CD8-positive, alpha-beta memory T cell (primary cell): ENCODE measurements at regions not wholly inside any gene's neighbourhood (a gene's known extent, or its start where the extent isn't known, plus 50 kb on each side); places are given as distances from the start of the nearest gene placed in this dataset.
"Not testable (repeated sequence)": the region's sequence is repeated elsewhere in the genome, so short reads cannot be mapped to it uniquely, and the experiment has no call there.

Experiments
- CTCF ChIA-PET: fragments of 350-600 bp; sonication (Branson Sonifier 250); formaldehyde crosslinking; loops from one replicate; lab custom pipeline; 2021; ENCODE audit warnings: antibody characterized with exemption; lab: Charles Lee
- POLR2A ChIA-PET: fragments of 350-600 bp; sonication (Branson Sonifier 250); formaldehyde crosslinking; loops from one replicate; lab custom pipeline; 2021; ENCODE audit warnings: antibody characterized with exemption; lab: Charles Lee
- DNase-seq, 5 donors: peaks; one replicate each; pipeline versions ENCODE4 v3.0.0 to v3.0.0-alpha.2; 2020 to 2022; ENCODE audit warnings: mixed read lengths in 1 of 5
- H3K27ac ChIP-seq: one replicate; pipeline ENCODE4 v1.7.0; 2013; ENCODE audit warnings: low read depth, mild to moderate bottlenecking, low read length, moderate library complexity
- H3K27me3 ChIP-seq: 2 replicates; pipeline ENCODE4 v1.7.0; 2013; ENCODE audit warnings: low read length, mild to moderate bottlenecking; ENCODE audit not compliant: insufficient read depth, poor library complexity, severe bottlenecking
- H3K36me3 ChIP-seq: 2 replicates; pipeline ENCODE4 v1.7.0; 2013; ENCODE audit warnings: mild to moderate bottlenecking, low read length, moderate library complexity; ENCODE audit not compliant: insufficient read depth
- H3K4me1 ChIP-seq: 2 replicates; pipeline ENCODE4 v1.7.0; 2013; ENCODE audit warnings: mild to moderate bottlenecking, low read length, moderate library complexity; ENCODE audit not compliant: insufficient read depth
- H3K4me3 ChIP-seq: 2 replicates; pipeline ENCODE4 v1.7.0; 2013; ENCODE audit warnings: mild to moderate bottlenecking, low read length
- H3K9me3 ChIP-seq: 2 replicates; pipeline ENCODE4 v1.7.0; 2013; ENCODE audit warnings: mild to moderate bottlenecking, low read length
- H3K27ac Mint-ChIP-seq, 8 donors: one replicate each; pipeline ENCODE4 v1.8.0; 2020 to 2021; ENCODE audit warnings: mixed read lengths in 8 of 8, mild to moderate bottlenecking in 6 of 8, inconsistent platforms in 3 of 8, moderate library complexity in 3 of 8
- H3K27me3 Mint-ChIP-seq, 2 donors: one replicate each; pipeline ENCODE4 v1.8.0; 2020 to 2021; ENCODE audit warnings: mixed read lengths in 2 of 2, mild to moderate bottlenecking in 1 of 2, moderate library complexity in 1 of 2
- H3K36me3 Mint-ChIP-seq, 3 donors: one replicate each; pipeline ENCODE4 v1.8.0; 2020 to 2021; ENCODE audit warnings: mixed read lengths in 3 of 3, inconsistent platforms in 1 of 3, mild to moderate bottlenecking in 1 of 3
- H3K4me1 Mint-ChIP-seq, 3 donors: one replicate each; pipeline ENCODE4 v1.8.0; 2020 to 2021; ENCODE audit warnings: mixed read lengths in 3 of 3, inconsistent platforms in 1 of 3, mild to moderate bottlenecking in 1 of 3
- H3K4me3 Mint-ChIP-seq, 7 donors: one replicate each; pipeline ENCODE4 v1.8.0; 2020 to 2021; ENCODE audit warnings: mixed read lengths in 7 of 7, mild to moderate bottlenecking in 6 of 7, moderate library complexity in 4 of 7, inconsistent platforms in 2 of 7
- H3K9me3 Mint-ChIP-seq, 5 donors: one replicate each; pipeline ENCODE4 v1.8.0; 2020 to 2022; ENCODE audit warnings: mixed read lengths in 5 of 5, mild to moderate bottlenecking in 3 of 5, moderate library complexity in 2 of 5, inconsistent platforms in 1 of 5

- no peak overlapping the region for H3K4me3 Mint-ChIP-seq
- no peaks in the 10 kb centered on the region for H3K36me3 Mint-ChIP-seq
- Histone ChIP-seq H3K27ac (no peak overlapping the region), H3K4me1 (no peaks in the 10 kb centered on the region), H3K4me3 (no peak overlapping the region), H3K27me3 (no peaks in the 10 kb centered on the region), H3K9me3 (no peaks in the 10 kb centered on the region), H3K36me3 (no peaks in the 10 kb centered on the region)
- peaks cover 0 to 2% (median 0%) of the 10 kb centered on the region in 5 donors for H3K9me3 Mint-ChIP-seq
- H3K27me3 Mint-ChIP-seq, result peaks cover 8 to 9% of the 10 kb centered on the region in 2 donors
- POLR2A ChIA-PET, result no interaction called here
- DNase-seq, result no peak
- CTCF ChIA-PET, result no interaction called here
- H3K27ac Mint-ChIP-seq, result no peak overlapping the region
- no peaks in the 10 kb centered on the region for H3K4me1 Mint-ChIP-seq
Measured at GRCh38 chr10:8677642-8678041, 623.2 kb downstream of the GATA3 start.

- H3K9me3 ChIP-seq, H3K4me1 Mint-ChIP-seq, H3K27ac ChIP-seq, H3K4me1 ChIP-seq, CTCF ChIA-PET, H3K27ac Mint-ChIP-seq, H3K27me3 ChIP-seq, DNase-seq, H3K4me3 ChIP-seq, POLR2A ChIA-PET, H3K36me3 ChIP-seq, H3K9me3 Mint-ChIP-seq, H3K4me3 Mint-ChIP-seq, H3K36me3 Mint-ChIP-seq: not testable (repeated sequence)
- peaks cover 6 to 12% of the 10 kb centered on the region in 2 donors for H3K27me3 Mint-ChIP-seq
Measured at GRCh38 chr10:8684916-8685315, 630.4 kb downstream of the GATA3 start.

GRCh38 chr10:8688881-8689280 lies 634.4 kb downstream of the GATA3 start:
- ChIA-PET POLR2A (no interaction called here), CTCF (no interaction called here)
- no peak for DNase-seq
- peaks cover 9 to 19% of the 10 kb centered on the region in 2 donors for H3K27me3 Mint-ChIP-seq
- Histone ChIP-seq H3K36me3 (no peaks in the 10 kb centered on the region), H3K9me3 (no peaks in the 10 kb centered on the region), H3K4me3 (no peak overlapping the region), H3K27ac (no peak overlapping the region), H3K27me3 (no peaks in the 10 kb centered on the region), H3K4me1 (no peaks in the 10 kb centered on the region)
- no peaks in the 10 kb centered on the region for H3K4me1 Mint-ChIP-seq
- H3K27ac Mint-ChIP-seq, result no peak overlapping the region
- peaks cover 0 to 4% (median 0%) of the 10 kb centered on the region in 3 donors for H3K36me3 Mint-ChIP-seq
- no peak overlapping the region for H3K4me3 Mint-ChIP-seq
- H3K9me3 Mint-ChIP-seq, result peaks cover 0 to 8% (median 3%) of the 10 kb centered on the region in 5 donors

GRCh38 chr10:8691498-8692017 lies 637.1 kb downstream of the GATA3 start:
- H3K9me3 ChIP-seq, result no peaks in the 10 kb centered on the region
- peaks cover 7 to 19% of the 10 kb centered on the region in 2 donors for H3K27me3 Mint-ChIP-seq
- H3K36me3 ChIP-seq, result no peaks in the 10 kb centered on the region
- no peaks in the 10 kb centered on the region for H3K4me1 ChIP-seq
- H3K27ac Mint-ChIP-seq, result no peak overlapping the region
- no peaks in the 10 kb centered on the region for H3K27me3 ChIP-seq
- peaks cover 0 to 4% (median 2%) of the 10 kb centered on the region in 3 donors for H3K36me3 Mint-ChIP-seq
- peaks cover 0 to 5% (median 3%) of the 10 kb centered on the region in 5 donors for H3K9me3 Mint-ChIP-seq
- H3K4me3 Mint-ChIP-seq, result no peak overlapping the region
- no peak overlapping the region for H3K27ac ChIP-seq
- ChIA-PET POLR2A (no interaction called here), CTCF (no interaction called here)
- H3K4me3 ChIP-seq, result no peak overlapping the region
- H3K4me1 Mint-ChIP-seq, result peaks cover 0 to 5% (median 0%) of the 10 kb centered on the region in 3 donors
- no peak for DNase-seq

DNA sequence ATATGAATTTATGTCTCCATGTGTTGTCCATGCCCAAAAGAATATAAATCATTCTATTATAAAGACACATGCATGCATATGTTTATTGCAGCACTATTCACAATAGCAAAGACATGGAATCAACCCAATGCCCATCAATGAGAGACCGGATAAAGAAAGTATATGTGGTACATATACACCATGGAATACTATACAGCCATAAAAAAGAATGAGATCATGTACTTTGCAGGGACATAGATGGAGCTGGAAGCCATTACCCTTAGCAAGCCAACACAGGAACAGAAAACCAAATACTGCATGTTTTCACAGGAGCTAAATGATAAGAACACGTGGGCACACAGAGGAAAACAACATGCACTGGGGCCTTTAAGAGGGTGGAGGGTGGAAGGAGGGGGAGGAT lies 639.1 kb downstream of the GATA3 start:
- POLR2A ChIA-PET, H3K4me3 Mint-ChIP-seq, CTCF ChIA-PET, H3K27ac ChIP-seq, H3K27ac Mint-ChIP-seq, H3K4me3 ChIP-seq, H3K36me3 ChIP-seq, H3K4me1 Mint-ChIP-seq, H3K4me1 ChIP-seq, H3K27me3 ChIP-seq, H3K36me3 Mint-ChIP-seq, H3K9me3 Mint-ChIP-seq, H3K9me3 ChIP-seq, DNase-seq: not testable (repeated sequence)
- H3K27me3 Mint-ChIP-seq, result peaks cover 8 to 24% of the 10 kb centered on the region in 2 donors

DNA sequence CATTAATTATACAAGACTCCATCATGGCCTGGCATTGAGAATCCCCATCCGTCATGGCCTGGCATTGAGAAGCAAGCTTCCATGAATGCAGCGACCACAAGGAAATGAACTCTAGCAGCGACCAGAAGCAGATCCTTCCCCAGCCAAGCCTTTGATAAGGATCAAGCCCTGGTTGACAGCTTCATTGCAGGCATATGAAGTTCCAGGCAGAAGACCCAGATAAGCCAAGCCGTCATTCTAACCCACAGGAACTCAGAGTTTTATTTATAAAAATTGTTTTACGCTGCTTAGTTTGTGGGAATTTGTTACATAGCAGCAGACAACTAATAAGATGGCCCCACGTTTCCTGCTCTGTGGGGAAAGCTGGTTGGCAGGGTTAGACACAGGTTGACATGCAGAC lies 642.3 kb downstream of the GATA3 start:
- ChIA-PET CTCF (no interaction called here), POLR2A (no interaction called here)

DNA sequence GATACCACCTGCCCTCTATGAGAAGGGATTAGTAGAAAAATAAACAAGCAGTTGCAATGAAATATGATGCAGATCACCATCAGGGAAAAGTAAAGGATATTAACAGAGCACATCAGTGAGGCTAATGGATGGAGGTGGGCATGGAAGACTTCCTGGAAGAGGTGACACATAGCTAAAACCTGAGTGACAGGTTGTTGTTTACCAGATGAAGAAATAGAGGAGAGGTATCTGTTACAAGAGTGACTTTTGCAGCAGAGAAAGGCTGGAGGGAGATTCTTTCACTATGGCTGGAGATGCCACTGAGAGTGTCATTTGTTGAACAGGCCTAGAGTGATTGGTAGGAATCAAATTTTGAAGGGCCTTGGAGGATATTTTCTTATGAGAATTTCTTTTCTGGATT lies 646.2 kb downstream of the GATA3 start:
- Mint-ChIP-seq H3K9me3 (peaks cover 0 to 3% (median 0%) of the 10 kb centered on the region in 5 donors), H3K4me1 (peaks cover 0 to 5% (median 0%) of the 10 kb centered on the region in 3 donors), H3K36me3 (peaks cover 0 to 2% (median 0%) of the 10 kb centered on the region in 3 donors), H3K4me3 (no peak overlapping the region), H3K27ac (no peak overlapping the region), H3K27me3 (peaks cover 7 to 12% of the 10 kb centered on the region in 2 donors)
- H3K27ac ChIP-seq, result no peak overlapping the region
- no peaks in the 10 kb centered on the region for H3K9me3 ChIP-seq
- no peaks in the 10 kb centered on the region for H3K27me3 ChIP-seq
- no peaks in the 10 kb centered on the region for H3K36me3 ChIP-seq
- CTCF ChIA-PET, result no interaction called here
- DNase-seq, result no peak
- no peaks in the 10 kb centered on the region for H3K4me1 ChIP-seq
- no peak overlapping the region for H3K4me3 ChIP-seq
- POLR2A ChIA-PET, result no interaction called here

More for the DNA sequence above, 642.3 kb downstream of the GATA3 start:
- Histone ChIP-seq H3K27ac (no peak overlapping the region), H3K4me3 (no peak overlapping the region), H3K27me3 (no peaks in the 10 kb centered on the region), H3K9me3 (no peaks in the 10 kb centered on the region), H3K36me3 (no peaks in the 10 kb centered on the region), H3K4me1 (no peaks in the 10 kb centered on the region)
- Mint-ChIP-seq H3K27ac (no peak overlapping the region), H3K9me3 (peaks cover 0 to 5% (median 3%) of the 10 kb centered on the region in 5 donors), H3K4me3 (no peak overlapping the region), H3K4me1 (peaks cover 0 to 5% (median 0%) of the 10 kb centered on the region in 3 donors), H3K27me3 (peaks cover 10 to 26% of the 10 kb centered on the region in 2 donors), H3K36me3 (peaks cover 0 to 4% (median 2%) of the 10 kb centered on the region in 3 donors)
- no peak for DNase-seq

GRCh38 chr10:8702181-8702580 lies 647.7 kb downstream of the GATA3 start:
- CTCF ChIA-PET, result no interaction called here
- Mint-ChIP-seq H3K27me3 (peaks cover 7 to 9% of the 10 kb centered on the region in 2 donors), H3K4me3 (no peak overlapping the region), H3K9me3 (peaks cover 0 to 3% (median 0%) of the 10 kb centered on the region in 5 donors), H3K36me3 (no peaks in the 10 kb centered on the region), H3K27ac (no peak overlapping the region), H3K4me1 (no peaks in the 10 kb centered on the region)
- Histone ChIP-seq H3K27me3 (no peaks in the 10 kb centered on the region), H3K9me3 (no peaks in the 10 kb centered on the region), H3K36me3 (no peaks in the 10 kb centered on the region), H3K27ac (no peak overlapping the region), H3K4me3 (no peak overlapping the region), H3K4me1 (no peaks in the 10 kb centered on the region)
- POLR2A ChIA-PET, result no interaction called here
- no peak for DNase-seq
